Mesothelial cell of epicardium (in vitro differentiated cells): ENCODE measurements at regions not wholly inside any gene's neighbourhood (a gene's known extent, or its start where the extent isn't known, plus 50 kb on each side); places are given as distances from the start of the nearest gene placed in this dataset.

ENCODE experiments used
- DNase-seq, 2 experiments: peaks; one replicate each; pipeline ENCODE4 v3.0.0; 2021; ENCODE audit warnings: low spot score in 2 of 2; ENCODE audit not compliant: unreplicated experiment in 2 of 2
- H3K27ac Mint-ChIP-seq: 2 replicates; pipeline ENCODE4 v1.8.0; 2021; ENCODE audit warnings: mixed read lengths
- H3K27me3 Mint-ChIP-seq: 2 replicates; pipeline ENCODE4 v1.8.0; 2021; ENCODE audit warnings: low read depth, mixed read lengths
- H3K36me3 Mint-ChIP-seq: 2 replicates; pipeline ENCODE4 v1.8.0; 2021; ENCODE audit warnings: mixed read lengths
- H3K4me1 Mint-ChIP-seq: 2 replicates; pipeline ENCODE4 v1.8.0; 2021; ENCODE audit warnings: mixed read lengths
- H3K4me3 Mint-ChIP-seq: 2 replicates; pipeline ENCODE4 v1.8.0; 2021; ENCODE audit warnings: mild to moderate bottlenecking, moderate library complexity, mixed read lengths
- H3K9me3 Mint-ChIP-seq: 2 replicates; pipeline ENCODE4 v1.8.0; 2021; ENCODE audit warnings: mixed read lengths
- TF ChIP-seq, protein P1 (sequence below): fragments of 200-600 bp; sonication (generic); IDR thresholded peaks from one replicate; pipeline ENCODE4 v1.5.0; 2021; ENCODE audit warnings: antibody characterized with exemption; ENCODE audit not compliant: unreplicated experiment

DNA sequence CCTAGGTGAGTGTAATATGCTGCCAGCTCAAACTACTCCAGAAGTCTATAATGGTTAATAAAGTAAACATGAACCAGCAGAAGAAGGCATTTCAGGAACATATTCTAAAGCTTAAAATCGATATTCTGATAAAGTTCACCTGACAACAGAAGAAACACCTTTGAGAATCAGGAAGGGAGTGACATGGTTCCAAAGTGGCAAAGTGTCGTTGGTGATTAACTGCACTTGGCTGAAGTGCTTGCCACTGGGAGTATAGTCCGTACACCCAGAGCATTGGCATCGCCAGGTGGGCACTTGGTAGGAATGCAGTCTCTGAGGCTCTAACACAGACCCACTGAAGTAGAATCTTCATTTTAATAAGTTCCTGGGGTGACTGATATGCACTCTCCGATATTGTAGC lies 76.0 kb upstream of the H2AZ1 start:
- no peak overlapping the region for H3K4me3 Mint-ChIP-seq
- no peaks in the 10 kb centered on the region for H3K36me3 Mint-ChIP-seq
- peaks cover 5% of the 10 kb centered on the region for H3K9me3 Mint-ChIP-seq
- no peaks in the 10 kb centered on the region for H3K4me1 Mint-ChIP-seq
- H3K27me3 Mint-ChIP-seq, result peaks cover 8% of the 10 kb centered on the region
- DNase-seq, result no peak
- TF ChIP-seq, protein P1, sequence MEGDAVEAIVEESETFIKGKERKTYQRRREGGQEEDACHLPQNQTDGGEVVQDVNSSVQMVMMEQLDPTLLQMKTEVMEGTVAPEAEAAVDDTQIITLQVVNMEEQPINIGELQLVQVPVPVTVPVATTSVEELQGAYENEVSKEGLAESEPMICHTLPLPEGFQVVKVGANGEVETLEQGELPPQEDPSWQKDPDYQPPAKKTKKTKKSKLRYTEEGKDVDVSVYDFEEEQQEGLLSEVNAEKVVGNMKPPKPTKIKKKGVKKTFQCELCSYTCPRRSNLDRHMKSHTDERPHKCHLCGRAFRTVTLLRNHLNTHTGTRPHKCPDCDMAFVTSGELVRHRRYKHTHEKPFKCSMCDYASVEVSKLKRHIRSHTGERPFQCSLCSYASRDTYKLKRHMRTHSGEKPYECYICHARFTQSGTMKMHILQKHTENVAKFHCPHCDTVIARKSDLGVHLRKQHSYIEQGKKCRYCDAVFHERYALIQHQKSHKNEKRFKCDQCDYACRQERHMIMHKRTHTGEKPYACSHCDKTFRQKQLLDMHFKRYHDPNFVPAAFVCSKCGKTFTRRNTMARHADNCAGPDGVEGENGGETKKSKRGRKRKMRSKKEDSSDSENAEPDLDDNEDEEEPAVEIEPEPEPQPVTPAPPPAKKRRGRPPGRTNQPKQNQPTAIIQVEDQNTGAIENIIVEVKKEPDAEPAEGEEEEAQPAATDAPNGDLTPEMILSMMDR, result no peak
- no peak overlapping the region for H3K27ac Mint-ChIP-seq

GRCh38 chr4:100023800-100024199 lies 73.7 kb upstream of the H2AZ1 start:
- TF ChIP-seq, protein P1, result no peak
- peaks cover 8% of the 10 kb centered on the region for H3K27me3 Mint-ChIP-seq
- DNase-seq, result no peak
- no peaks in the 10 kb centered on the region for H3K4me1 Mint-ChIP-seq
- peaks cover 7% of the 10 kb centered on the region for H3K9me3 Mint-ChIP-seq
- H3K4me3 Mint-ChIP-seq, result no peak overlapping the region
- no peaks in the 10 kb centered on the region for H3K36me3 Mint-ChIP-seq
- no peak overlapping the region for H3K27ac Mint-ChIP-seq

DNA sequence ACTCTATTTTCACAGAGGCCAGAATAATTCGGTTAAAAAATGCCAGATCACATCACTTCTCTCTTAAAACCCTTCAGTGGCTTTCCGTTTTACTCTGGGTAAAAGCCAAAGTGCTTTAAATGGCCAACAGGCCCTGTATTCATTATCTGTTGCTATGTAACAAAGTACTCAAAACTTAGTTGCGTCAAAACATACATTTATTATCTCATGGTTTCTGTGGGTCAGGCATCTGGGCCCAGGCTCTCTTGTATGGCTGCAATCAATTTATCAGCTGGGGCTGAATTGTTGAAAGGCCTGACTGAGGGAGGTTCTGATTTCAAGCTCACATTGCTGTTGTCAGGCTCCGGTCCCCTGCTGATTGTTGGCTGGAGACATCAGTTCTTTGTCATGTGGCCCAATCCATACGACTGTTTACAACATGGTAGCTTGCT lies 72.7 kb upstream of the H2AZ1 start:
- H3K27ac Mint-ChIP-seq, result no peak overlapping the region
- H3K4me3 Mint-ChIP-seq, result no peak overlapping the region
- peaks cover 10% of the 10 kb centered on the region for H3K27me3 Mint-ChIP-seq
- peaks cover 7% of the 10 kb centered on the region for H3K9me3 Mint-ChIP-seq
- no peaks in the 10 kb centered on the region for H3K4me1 Mint-ChIP-seq
- DNase-seq, result no peak
- TF ChIP-seq, protein P1, result no peak
- H3K36me3 Mint-ChIP-seq, result no peaks in the 10 kb centered on the region

DNA sequence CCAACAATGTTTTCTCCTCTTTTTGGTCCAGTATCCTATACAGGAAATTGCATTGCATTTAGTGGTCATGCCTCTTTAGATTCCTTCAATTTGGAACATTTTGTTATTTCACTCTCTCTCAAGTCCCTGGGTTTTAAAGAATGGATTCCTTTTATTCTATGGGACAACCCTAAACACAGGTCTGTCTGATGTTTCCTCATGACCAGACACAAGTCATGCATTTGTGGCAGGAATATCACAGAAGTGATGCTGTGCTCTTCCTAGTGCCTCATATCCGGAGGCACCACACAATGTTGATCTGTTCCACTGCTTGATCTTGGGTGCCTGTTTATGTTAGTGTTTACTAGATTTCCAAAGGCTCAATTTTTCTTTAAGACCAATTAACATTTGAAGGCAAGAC lies 69.7 kb upstream of the H2AZ1 start:
- TF ChIP-seq, protein P1, result no peak
- H3K27ac Mint-ChIP-seq, result no peak overlapping the region
- no peaks in the 10 kb centered on the region for H3K4me1 Mint-ChIP-seq
- no peaks in the 10 kb centered on the region for H3K36me3 Mint-ChIP-seq
- H3K27me3 Mint-ChIP-seq, result peaks cover 8% of the 10 kb centered on the region
- peaks cover 7% of the 10 kb centered on the region for H3K9me3 Mint-ChIP-seq
- no peak overlapping the region for H3K4me3 Mint-ChIP-seq
- DNase-seq, result no peak

DNA sequence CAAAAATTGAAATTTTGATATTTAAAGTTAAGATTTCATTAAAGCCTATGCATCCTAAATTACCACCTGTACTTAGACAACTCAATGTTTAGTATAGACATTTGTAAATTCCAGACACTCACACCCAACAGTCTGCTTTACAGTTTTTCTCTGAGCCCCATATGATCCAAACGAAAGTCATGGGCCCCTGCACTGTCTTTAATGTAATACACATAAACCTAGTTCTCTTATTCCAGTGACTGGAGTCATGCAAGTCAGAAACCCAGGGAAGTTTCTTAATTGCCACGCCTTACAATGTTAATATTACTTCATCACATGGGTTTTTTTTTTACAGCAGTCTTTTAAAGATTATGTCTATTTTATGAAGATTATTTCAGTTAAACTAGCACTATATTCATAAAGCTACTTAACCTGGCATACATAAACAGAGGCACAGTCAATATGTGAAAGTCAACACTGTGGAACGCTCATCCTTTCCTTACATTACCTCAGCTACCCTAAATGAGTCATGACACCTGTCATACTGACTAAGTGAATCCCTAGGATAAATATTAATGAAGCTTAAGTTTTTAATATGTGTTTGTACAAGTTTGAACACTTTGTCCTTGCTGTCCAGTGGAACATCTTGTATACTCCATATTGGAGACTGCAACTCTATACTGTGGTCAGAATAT lies 67.7 kb upstream of the H2AZ1 start:
- Mint-ChIP-seq H3K36me3 (no peaks in the 10 kb centered on the region), H3K27me3 (peaks cover 2% of the 10 kb centered on the region), H3K4me3 (no peak overlapping the region), H3K27ac (no peak overlapping the region), H3K4me1 (no peaks in the 10 kb centered on the region), H3K9me3 (peaks cover 7% of the 10 kb centered on the region)
- TF ChIP-seq, protein P1, result no peak
- no peak for DNase-seq
